GM19035 (cell line): ENCODE measurements at regions not wholly inside any gene's neighbourhood (a gene's known extent, or its start where the extent isn't known, plus 50 kb on each side); places are given as distances from the start of the nearest gene placed in this dataset.
A peak's percentile ranks its signal among the peaks of the same experiment; 100 is the strongest.
"Not testable (repeated sequence)": the region's sequence is repeated elsewhere in the genome, so short reads cannot be mapped to it uniquely, and the experiment has no call there.

Experiments used
- ATAC-seq: cut with Tn5 transposase; IDR thresholded peaks from one replicate; pipeline ENCODE4 v1.9.1; 2021; ENCODE audit not compliant: unreplicated experiment

GRCh38 chr3:109648027-109648426 lies 310.7 kb upstream of the DPPA4 start:
- no peak for ATAC-seq

DNA sequence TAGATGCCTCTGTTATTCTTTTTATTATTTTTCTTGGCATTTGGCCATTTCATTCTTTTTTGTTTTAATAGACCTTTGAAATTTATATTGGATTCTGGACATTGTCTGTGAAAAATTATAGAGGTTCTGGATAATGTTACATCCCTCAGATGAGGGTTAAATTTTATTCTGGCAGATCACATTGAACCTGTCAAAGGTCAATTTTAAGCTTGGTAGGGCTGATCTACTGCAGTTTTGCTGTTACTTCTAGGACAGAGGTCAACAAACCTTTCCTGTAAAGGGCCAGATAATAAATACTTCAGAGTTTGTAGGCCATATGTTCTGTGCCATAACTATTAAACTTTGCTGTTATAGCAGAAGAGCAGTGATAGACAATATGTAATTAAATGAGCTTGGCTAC lies 318.9 kb upstream of the DPPA4 start:
- no peak for ATAC-seq

- no peak for ATAC-seq
Measured at GRCh38 chr3:109678600-109678999, 341.3 kb upstream of the DPPA4 start.

- no peak for ATAC-seq
Measured at GRCh38 chr3:109679664-109680063, 342.3 kb upstream of the DPPA4 start.

- no peak for ATAC-seq
Measured at GRCh38 chr3:109683746-109684145, 346.4 kb upstream of the DPPA4 start.

GRCh38 chr3:109685084-109686079 lies 348.0 kb upstream of the DPPA4 start:
- ATAC-seq, result no peak

DNA sequence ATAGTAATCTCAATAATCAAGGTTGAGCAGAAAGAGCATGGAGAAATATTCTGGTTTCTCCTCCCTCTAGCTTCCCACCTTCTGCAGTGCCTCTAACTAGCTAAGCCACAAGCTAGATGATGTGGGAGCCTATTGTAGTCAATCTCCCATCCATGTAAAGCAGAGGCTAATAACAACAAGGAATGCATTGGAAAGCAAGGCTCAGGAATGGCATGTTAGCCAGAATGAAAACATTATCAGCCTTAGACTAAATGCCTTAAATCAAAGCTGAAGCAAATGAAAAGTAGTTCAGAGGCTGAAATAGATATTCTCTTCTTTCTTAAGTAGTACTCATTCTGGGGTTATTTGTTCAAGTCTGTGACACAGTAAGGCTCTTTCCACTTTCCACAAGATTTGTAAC lies 350.3 kb upstream of the DPPA4 start:
- ATAC-seq, result no peak

DNA sequence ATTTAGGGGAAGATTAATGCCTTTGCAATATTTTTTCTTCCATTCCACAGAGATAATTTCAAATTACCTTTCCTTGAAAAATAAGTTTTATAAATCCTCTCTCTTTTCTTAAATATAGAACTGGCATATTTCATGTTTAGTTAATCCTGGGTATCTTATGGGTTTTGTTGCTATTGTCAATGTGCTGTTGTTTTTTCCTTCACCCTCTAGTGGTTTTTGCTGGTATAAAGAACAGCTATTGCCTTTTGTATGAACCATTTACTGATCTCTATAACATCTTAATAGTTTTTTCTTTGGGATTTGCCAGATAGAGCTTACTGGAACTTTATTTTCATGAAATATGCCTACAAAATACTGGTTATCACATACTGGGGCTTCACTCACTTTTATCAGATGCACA lies 359.6 kb upstream of the DPPA4 start:
- ATAC-seq, result no peak

- no peak for ATAC-seq
Measured at GRCh38 chr3:109702252-109702651, 364.9 kb upstream of the DPPA4 start.

DNA sequence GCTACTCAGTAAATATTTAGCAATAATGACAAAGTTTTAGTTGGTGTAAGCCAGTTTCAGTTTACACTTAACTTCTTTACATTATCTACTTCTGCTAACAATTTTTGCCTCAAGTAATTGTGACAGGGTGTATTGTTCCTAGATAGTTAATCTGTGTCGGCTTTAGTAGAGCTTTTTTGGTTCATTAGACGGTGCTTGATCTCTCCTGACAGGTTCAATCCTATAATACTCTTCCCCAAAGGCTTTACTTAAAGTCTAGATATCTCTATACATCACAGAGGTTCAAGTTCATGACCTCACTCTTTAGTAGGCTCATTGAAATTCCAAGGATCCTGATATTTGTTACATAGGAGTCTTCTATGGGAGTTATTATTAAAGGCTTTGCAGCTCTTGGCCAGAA lies 365.6 kb upstream of the DPPA4 start:
- ATAC-seq, result no peak

- not testable (repeated sequence) for ATAC-seq
Measured at GRCh38 chr3:109705133-109705532, 367.8 kb upstream of the DPPA4 start.

- ATAC-seq, result no peak
Measured at GRCh38 chr3:109707617-109708016, 370.3 kb upstream of the DPPA4 start.

DNA sequence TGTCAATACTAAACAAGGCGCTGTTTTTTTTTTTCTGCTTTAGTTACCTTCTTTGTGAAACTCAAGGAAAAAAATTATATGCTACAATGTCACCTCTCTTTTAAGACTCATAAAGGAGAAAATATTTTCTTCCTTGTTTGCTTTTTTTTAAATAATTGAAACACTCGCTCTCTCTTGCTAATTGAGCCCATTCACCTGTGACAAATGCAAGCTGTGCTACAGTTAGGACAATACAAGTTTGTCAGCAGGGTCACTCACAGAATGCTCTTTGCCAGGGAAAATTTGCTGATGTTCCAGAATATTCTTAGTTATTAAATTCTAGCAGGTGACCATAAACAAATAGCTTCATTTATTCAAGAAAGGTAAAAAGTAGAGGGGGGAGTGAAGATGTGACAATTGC lies 375.9 kb upstream of the DPPA4 start:
- ATAC-seq, result no peak

DNA sequence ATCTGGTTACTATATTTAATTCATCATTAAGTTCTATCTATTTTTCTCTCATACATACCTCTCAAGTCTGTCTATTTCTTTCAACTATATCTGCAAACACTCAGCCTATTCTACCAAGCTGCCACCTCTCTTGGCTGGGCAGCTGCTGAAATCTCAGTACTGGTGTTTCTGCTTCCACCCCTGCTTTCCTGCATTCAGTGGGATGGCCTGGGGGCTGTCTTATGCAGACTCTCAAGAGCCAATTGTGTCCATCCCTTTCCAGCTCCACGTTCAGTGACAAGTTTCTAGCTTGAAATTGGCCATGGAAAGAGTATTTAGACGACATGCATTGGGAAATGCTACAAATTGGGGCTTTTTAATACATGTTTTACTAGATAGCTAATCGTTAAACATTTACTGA lies 378.4 kb upstream of the DPPA4 start:
- ATAC-seq, result no peak

DNA sequence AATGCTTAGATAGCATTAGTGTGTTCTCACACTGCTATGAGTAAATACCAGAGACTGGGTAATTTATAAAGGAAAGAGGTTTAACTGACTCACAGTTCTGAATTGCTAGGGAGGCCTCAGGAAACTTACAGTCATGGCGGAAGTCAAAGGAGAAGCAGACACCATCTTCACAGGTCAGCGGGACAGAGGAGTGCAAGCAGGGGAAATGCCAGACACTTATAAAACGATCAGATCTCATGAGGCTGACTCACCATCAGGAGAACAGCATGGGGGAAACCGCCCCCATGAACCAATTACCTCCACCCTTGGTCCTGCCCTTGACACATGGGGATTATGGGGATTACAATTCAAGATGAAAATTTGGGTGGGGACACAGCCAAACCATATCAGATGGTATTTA lies 381.5 kb upstream of the DPPA4 start:
- ATAC-seq, result no peak

DNA sequence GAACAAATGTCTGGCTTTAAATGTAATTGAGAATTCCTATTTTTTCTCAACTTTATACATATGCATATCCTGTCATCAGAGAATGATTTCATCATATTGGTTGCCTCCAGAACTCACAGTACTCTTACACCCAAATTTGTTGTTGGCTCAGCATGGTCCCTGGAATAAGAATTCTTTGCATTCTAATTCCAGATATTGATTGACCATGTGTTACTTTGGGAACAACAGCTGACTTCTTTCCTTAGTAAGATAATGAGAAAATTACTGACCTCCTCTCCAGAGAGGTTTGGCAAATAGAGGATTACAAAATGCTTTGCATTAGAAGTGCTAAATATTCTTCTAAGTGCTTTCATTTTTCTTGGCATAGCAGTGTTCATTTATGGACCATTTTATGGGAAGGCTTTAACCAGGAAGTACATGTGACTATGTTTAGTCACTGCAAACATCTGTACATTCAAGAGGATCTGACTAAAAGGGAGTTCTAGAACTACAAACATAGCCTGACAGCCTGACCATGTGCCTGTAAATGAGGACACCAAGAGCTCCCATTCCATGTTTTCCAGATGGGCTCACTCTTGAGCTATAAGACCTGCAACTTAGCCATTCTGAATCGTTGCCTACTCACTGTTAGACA lies 391.6 kb upstream of the DPPA4 start:
- no peak for ATAC-seq

- ATAC-seq, result peak; percentile 96
Measured at GRCh38 chr3:109731639-109732473, 394.5 kb upstream of the DPPA4 start.

- no peak for ATAC-seq
Measured at GRCh38 chr3:109743981-109744380, 406.6 kb upstream of the DPPA4 start.

GRCh38 chr3:109772520-109772919 lies 435.2 kb upstream of the DPPA4 start:
- ATAC-seq, result no peak

DNA sequence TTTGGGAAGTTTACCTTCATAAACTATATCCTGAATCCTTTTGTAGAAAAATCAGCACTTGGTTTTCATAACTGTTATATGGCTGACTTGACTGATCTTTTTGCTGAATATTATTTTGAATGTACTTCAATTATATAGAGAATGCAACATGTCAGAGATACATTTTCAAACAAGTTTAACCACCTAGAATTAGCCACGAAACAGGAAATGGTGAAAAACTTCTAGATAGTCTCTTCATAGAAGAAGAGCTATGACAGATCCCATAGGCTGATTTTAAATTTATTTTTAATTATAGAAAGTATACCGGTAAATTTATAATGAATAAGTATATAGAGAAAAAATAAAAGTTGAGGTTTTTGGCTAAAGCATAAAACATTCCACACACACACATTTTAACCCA lies 436.8 kb upstream of the DPPA4 start:
- ATAC-seq, result no peak

- ATAC-seq, result no peak
Measured at GRCh38 chr3:109784285-109784684, 446.9 kb upstream of the DPPA4 start.
